Activated CD8-positive, alpha-beta memory T cell treated with anti-CD3 and anti-CD28 coated beads for 4 hours (primary cell): ENCODE measurements at regions not wholly inside any gene's neighbourhood (a gene's known extent, or its start where the extent isn't known, plus 50 kb on each side); places are given as distances from the start of the nearest gene placed in this dataset.
"Not testable (repeated sequence)": the region's sequence is repeated elsewhere in the genome, so short reads cannot be mapped to it uniquely, and the experiment has no call there.

Source experiments
- DNase-seq, 2 donors: peaks; one replicate each; pipeline ENCODE4 v3.0.0-alpha.2; 2020; ENCODE audit warnings: low read depth in 2 of 2

- no peak for DNase-seq
Observed at GRCh38 chr14:89566644-89567415, 149.8 kb upstream of the FOXN3 start.

- DNase-seq = no peak
Observed at GRCh38 chr14:89566180-89566579, 149.1 kb upstream of the FOXN3 start.

DNA sequence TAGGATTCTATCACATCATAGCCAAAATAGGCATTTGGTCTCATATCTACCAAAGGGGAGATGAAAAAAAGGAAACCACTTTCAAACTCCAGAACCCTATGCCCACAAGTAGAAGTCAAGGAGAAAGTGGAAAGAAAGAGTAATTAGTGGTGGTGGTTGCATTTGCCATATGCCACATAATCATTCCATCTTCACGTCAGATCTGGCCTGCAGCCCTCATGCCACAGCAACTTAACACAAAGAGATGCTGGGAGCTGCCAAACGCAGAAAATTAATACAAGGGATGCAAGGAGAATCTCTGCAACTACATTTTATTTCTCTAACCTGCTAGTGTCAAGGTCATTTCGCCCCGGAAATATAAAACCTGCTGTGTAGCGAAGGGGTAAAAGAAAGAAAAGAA, 148.6 kb upstream of the FOXN3 start:
- no peak for DNase-seq

GRCh38 chr14:89564989-89565388, 148.0 kb upstream of the FOXN3 start:
- no peak for DNase-seq

GRCh38 chr14:89564286-89564957, 147.4 kb upstream of the FOXN3 start:
- DNase-seq = no peak

DNA sequence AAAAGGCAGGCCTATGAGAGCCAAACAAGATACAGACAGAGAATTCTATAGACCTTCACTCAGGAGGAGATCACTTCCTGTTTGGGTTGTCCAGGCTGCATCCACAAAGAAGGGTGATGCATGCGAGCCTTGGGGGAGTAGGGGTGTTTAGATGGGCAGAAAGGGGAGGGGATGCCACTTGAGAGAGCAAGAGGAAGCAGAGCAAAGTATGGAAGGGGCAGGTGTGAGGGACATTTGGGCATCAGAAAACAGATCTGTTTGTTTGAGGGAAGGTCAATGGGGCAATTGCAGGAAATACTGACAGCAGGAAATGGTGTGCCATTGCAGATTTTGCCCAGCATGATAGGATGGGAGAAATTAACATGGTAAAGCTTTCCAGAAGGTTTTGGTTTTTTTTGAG, 146.4 kb upstream of the FOXN3 start:
- no peak for DNase-seq

DNA sequence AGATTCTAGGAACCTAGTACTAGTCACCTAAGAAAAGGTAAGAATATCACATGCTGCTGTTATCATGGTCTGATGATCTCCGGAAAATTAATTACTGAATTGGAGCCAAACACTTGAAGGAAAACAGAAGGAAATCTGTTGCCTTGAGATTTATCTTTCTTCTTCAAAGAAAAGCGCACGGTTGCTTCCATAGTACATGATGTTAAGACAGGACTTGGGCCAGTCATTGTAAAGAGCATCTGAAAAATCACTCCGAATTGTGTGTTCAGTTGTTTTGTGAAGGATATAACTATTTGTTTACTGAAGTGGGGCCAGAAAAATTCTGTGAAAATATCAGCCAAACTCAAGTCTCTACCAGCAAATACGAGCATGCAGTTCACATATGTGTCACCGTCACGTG, 134.9 kb upstream of the FOXN3 start:
- no peak for DNase-seq

DNA sequence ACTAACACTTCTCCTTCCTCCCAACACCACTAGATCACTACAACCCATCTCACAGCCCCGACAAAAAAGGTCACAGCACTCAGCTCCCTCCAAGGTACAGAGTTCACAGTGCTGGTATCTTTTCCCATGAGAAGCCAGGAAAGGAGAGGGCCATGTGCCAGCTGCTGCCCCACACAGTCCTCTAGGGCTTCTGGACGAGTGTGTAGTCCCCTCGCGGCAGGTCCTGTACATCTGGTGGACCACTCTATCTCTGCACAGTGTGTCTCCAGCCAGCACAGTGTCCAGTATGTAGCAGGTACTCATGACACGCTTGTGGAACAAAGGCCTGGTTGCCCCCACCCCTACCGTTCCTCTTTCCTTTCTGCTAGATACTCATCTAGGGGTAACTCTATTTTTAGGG, 134.4 kb upstream of the FOXN3 start:
- no peak for DNase-seq

DNA sequence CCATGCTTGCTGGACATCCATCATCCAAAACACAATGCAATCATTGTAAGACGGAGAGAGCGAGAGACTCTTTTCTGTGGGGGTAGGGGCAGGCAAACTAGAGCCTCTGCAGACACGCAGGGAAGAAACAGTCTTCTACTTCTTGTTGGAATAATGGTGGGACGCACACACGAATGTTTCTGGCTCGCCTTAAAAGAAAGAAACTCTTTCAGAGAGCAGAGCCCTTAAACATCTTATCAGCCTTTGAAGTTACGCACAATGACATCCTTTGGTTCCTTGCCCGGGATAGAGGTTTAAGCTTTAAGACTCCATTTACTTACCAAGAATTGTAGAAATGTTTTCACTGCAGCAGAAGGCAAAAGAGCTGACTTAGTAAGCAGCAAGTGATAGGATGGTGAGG, 133.8 kb upstream of the FOXN3 start:
- DNase-seq = no peak

DNA sequence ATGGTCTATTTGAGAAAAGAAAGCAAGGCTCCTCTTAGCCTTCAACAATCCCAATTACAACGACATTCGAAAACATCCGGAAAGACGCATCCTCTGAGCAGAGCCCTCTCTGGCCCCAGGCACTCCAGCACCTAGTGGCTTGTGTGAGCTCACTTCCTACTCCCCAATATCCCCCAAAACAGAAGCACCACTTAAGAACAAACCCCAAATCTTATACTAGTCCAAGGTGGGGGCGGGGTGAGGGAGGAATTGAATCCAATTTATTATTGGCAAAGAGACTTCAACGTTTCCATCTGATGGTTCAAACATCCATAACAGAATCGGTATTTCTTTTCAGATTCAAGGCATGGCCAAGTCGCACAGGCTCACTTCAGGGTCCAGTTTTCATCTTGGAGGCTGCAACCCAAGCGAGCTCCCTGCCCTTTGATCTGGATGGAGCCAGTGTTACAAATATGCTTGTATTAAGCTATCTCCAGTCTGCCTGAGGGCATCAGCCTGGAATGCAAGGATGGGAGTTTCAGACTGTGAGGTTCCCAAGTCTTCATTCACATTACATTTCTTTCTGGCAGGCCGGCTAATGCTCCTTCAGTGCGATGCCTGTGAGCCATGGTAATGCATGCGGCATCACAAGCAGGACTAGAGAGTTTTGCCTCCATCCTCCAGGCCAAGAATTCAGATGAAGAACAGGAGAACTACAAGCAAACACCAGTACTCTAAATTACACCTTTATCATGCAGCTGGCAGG, 132.5 kb upstream of the FOXN3 start:
- DNase-seq = no peak

- DNase-seq = not testable (repeated sequence)
Observed at GRCh38 chr14:89547047-89547446, 130.0 kb upstream of the FOXN3 start.

DNA sequence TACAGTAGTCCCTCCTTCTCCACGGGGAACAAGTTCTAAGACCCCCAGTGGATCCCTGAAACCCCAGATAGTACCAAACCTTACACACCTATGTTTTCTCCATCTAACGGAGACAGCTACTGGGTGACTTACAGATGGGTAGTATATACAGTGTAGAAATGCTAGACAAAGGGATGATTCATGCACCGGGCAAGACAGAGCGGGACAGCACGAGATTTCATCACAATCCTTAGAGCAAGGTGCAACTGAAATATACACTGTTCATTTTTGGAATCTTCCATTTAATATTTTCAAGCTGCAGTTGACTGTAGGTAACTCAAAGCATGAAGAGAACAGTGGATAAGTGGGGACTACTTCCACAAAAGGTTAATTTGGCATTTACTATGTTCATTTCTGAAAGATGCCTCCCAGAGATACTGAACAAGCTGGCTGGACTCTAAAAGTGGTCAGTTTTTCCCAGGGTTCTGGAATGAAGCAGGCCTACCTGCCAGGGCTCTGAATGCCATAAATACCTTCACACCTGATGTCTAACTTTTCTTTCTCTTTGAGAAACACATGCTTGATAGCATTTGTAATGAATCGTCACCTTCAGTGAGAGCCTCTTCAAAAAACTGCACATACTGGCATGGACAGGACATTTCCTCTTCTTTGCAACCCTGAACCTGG, 127.7 kb upstream of the FOXN3 start:
- no peak for DNase-seq

GRCh38 chr14:89543425-89543790, 126.4 kb upstream of the FOXN3 start:
- no peak for DNase-seq

GRCh38 chr14:89542786-89543424, 125.9 kb upstream of the FOXN3 start:
- DNase-seq = no peak

- no peak for DNase-seq
Observed at GRCh38 chr14:89540830-89541470, 123.9 kb upstream of the FOXN3 start.

DNA sequence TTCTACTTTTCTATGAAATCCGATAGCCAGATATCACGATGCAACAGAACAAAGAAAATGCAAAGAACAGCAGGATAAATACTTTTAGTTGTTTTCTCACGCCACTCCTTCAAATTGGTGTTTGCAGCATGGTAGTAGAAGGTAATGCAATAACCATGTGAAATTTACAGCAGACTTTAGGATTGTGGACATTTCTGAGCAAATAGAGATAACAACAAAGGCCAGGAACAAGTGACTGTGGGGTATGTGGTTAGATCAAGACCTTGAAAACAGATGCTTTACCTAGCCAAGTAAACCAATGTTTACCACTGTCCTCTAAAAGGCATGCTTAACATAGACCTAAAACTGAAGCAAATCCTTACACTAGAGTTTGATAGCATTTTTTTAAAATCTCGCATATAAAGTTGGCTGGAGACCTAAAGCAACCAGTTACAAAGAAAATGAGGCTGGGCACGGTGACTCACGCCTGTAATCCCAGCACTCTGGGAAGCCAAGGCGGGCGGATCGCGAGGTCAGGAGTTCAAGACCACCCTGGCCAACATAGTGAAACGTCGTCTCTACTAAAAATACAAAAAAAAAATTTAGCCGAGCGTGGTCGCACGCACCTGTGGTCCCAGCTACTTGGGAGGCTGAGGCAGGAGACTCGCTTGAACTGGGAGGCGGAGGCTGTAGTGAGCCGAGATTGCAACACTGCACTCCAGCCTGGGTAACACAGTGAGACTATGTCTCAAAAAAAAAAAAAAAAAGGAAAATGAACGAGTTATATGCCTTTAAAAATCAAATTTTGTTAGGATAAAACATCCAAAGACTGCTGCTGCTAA, 123.2 kb upstream of the FOXN3 start:
- no peak for DNase-seq

GRCh38 chr14:89537911-89538310, 120.9 kb upstream of the FOXN3 start:
- no peak for DNase-seq

DNA sequence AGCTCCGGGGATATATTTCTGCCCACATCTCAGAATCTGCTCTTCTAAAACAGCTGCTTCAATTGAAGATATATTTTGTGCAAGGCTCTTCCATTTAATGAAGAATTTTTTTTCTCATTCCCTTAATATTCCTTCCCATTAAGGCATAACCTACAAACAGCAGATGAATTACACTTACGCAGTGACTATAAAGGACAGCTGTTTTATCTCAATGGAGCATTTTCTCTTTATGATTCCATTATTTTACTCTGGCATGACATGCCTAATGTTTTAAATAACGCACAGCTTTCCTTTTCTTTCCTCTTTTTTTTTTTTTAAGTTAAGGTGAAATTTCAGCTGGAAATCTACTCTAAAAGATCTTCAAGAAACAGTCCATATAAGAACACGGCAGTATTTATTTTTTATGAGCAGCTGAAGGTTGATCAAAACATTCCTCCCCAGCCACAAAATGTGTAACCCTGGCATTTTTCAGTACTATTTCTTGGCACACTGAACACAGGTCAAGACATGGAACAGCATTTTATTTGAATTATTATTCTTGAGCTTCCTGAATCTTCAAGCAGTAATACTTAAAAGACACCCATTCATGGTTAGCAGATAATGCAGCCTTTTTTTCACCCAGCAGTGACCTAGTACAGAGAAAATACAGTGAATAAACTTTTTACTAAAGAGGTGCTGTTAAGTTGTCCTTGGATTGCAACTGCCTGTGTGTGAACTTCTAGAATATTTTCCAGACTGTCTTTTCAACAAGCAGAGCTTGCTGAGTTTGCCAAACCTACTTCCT, 118.1 kb upstream of the FOXN3 start:
- no peak for DNase-seq

GRCh38 chr14:89533766-89534165, 116.7 kb upstream of the FOXN3 start:
- DNase-seq = no peak

- no peak for DNase-seq
Observed at GRCh38 chr14:89533136-89533535, 116.1 kb upstream of the FOXN3 start.
